Small intestine (tissue), 7 donors: ENCODE measurements at regions not wholly inside any gene's neighbourhood (a gene's known extent, or its start where the extent isn't known, plus 50 kb on each side); places are given as distances from the start of the nearest gene placed in this dataset.
A peak's percentile ranks its signal among the peaks of the same experiment; 100 is the strongest.

Source experiments
- DNase-seq, 2 donors: peaks; one replicate each; pipeline versions ENCODE4 v3.0.0 to v3.0.0-alpha.2; 2013
- FAIRE-seq: peaks from 2 replicates; lab custom pipeline; 2012; peaks lifted over from hg19 to GRCh38; lab: Jason Lieb, UNC
- H3K27ac ChIP-seq, 3 donors: one replicate each; pipeline ENCODE4 v1.5.1; 2013; ENCODE audit warnings: low read length in 2 of 3, mild to moderate bottlenecking in 2 of 3, control low read depth in 1 of 3, inconsistent platforms in 1 of 3, low read depth in 1 of 3, moderate library complexity in 1 of 3
- H3K27me3 ChIP-seq, 3 donors: one replicate each; pipeline ENCODE4 v1.6.1; 2013; ENCODE audit warnings: low read length in 3 of 3, inconsistent platforms in 1 of 3; ENCODE audit not compliant: control insufficient read depth in 3 of 3, insufficient read depth in 3 of 3
- H3K36me3 ChIP-seq, 3 donors: one replicate each; pipeline ENCODE4 v1.6.1; 2013; ENCODE audit warnings: low read length in 3 of 3, inconsistent platforms in 1 of 3, low read depth in 1 of 3, mild to moderate bottlenecking in 1 of 3, moderate library complexity in 1 of 3; ENCODE audit not compliant: control insufficient read depth in 3 of 3, insufficient read depth in 2 of 3
- H3K4me1 ChIP-seq, 3 donors: one replicate each; pipeline ENCODE4 v1.6.1; 2013; ENCODE audit warnings: low read length in 2 of 3, inconsistent platforms in 1 of 3, low read depth in 1 of 3, mild to moderate bottlenecking in 1 of 3, moderate library complexity in 1 of 3; ENCODE audit not compliant: control insufficient read depth in 3 of 3, insufficient read depth in 2 of 3
- H3K4me3 ChIP-seq, 3 donors: one replicate each; pipeline ENCODE4 v1.5.1; 2013; ENCODE audit warnings: low read length in 3 of 3, control low read depth in 1 of 3, inconsistent platforms in 1 of 3, low read depth in 1 of 3, mild to moderate bottlenecking in 1 of 3, moderate library complexity in 1 of 3
- H3K9me3 ChIP-seq, 2 donors: one replicate each; pipeline ENCODE4 v1.6.1; 2013; ENCODE audit warnings: low read depth in 1 of 2, low read length in 1 of 2; ENCODE audit not compliant: control insufficient read depth in 2 of 2, insufficient read depth in 1 of 2
- WGBS, 3 donors: extraction: QIAGEN DNeasy Blood & Tissue Kit; methylation state at CpG; one replicate each; pipeline ENCODE4 v1.1.7; 2013; 5-methylcytosine and 5-hydroxymethylcytosine counted together
- donor health status: healthy with polysubstance abuse.
- donor health status: control.
- donor health status: control.
- donor health status: Bipolar disorder and iron deficiency.
- donor health status: healthy.

- Histone ChIP-seq H3K4me3 (no peak overlapping the region), H3K27me3 (no peaks in the 10 kb centered on the region), H3K36me3 (no peaks in the 10 kb centered on the region), H3K9me3 (no peaks in the 10 kb centered on the region), H3K27ac (no peak overlapping the region), H3K4me1 (no peaks in the 10 kb centered on the region)
- FAIRE-seq, result no peak
- DNase-seq, result peak in 1 of 2 donors; percentile 12
Measured at GRCh38 chr16:64654178-64654577, 467.7 kb downstream of the CDH11 start.

GRCh38 chr16:64648282-64648681 is 473.6 kb downstream of the CDH11 start:
- FAIRE-seq (no peak), DNase-seq (no peak)
- Histone ChIP-seq H3K27ac (no peak overlapping the region), H3K9me3 (peaks cover 0 to 7% of the 10 kb centered on the region in 2 donors), H3K4me3 (no peak overlapping the region), H3K36me3 (no peaks in the 10 kb centered on the region), H3K27me3 (no peaks in the 10 kb centered on the region), H3K4me1 (no peaks in the 10 kb centered on the region)
- WGBS, 3 donors, result 61 to 72% (median 69%) methylated on average over 3 of the region's 3 CpGs

- Histone ChIP-seq H3K36me3 (no peaks in the 10 kb centered on the region), H3K9me3 (no peaks in the 10 kb centered on the region), H3K27ac (no peak overlapping the region), H3K27me3 (no peaks in the 10 kb centered on the region), H3K4me3 (no peak overlapping the region), H3K4me1 (no peaks in the 10 kb centered on the region)
- WGBS, 3 donors, result 92 to 97% (median 94%) methylated on average over 3 of the region's 3 CpGs
- FAIRE-seq (no peak), DNase-seq (no peak)
Measured at GRCh38 chr16:64641343-64641742, 480.5 kb downstream of the CDH11 start.

GRCh38 chr16:64638766-64639165 is 483.1 kb downstream of the CDH11 start:
- H3K4me3 ChIP-seq, result no peak overlapping the region

GRCh38 chr16:64629622-64630021 is 492.2 kb downstream of the CDH11 start:
- Histone ChIP-seq H3K9me3 (peaks cover 2 to 9% of the 10 kb centered on the region in 2 donors), H3K4me1 (no peaks in the 10 kb centered on the region), H3K36me3 (no peaks in the 10 kb centered on the region), H3K4me3 (no peak overlapping the region), H3K27me3 (no peaks in the 10 kb centered on the region), H3K27ac (no peak overlapping the region)
- DNase-seq (no peak), FAIRE-seq (no peak)
- WGBS, 3 donors, result 58 to 74% (median 67%) methylated on average over 2 of the region's 2 CpGs

More at GRCh38 chr16:64638766-64639165, 483.1 kb downstream of the CDH11 start:
- FAIRE-seq (no peak), DNase-seq (no peak)
- Histone ChIP-seq H3K9me3 (no peaks in the 10 kb centered on the region), H3K27ac (no peak overlapping the region), H3K4me1 (no peaks in the 10 kb centered on the region), H3K27me3 (no peaks in the 10 kb centered on the region), H3K36me3 (no peaks in the 10 kb centered on the region)
- 88 to 93% (median 90%) methylated on average over 2 of the region's 2 CpGs for WGBS, 3 donors

GRCh38 chr16:64627781-64628180 is 494.1 kb downstream of the CDH11 start:
- no peak for FAIRE-seq

GRCh38 chr16:64627288-64627687 is 494.6 kb downstream of the CDH11 start:
- no peaks in the 10 kb centered on the region for H3K36me3 ChIP-seq
- no peak overlapping the region for H3K4me3 ChIP-seq
- no peak for FAIRE-seq
- H3K9me3 ChIP-seq, result peaks cover 2 to 9% of the 10 kb centered on the region in 2 donors
- no peak for DNase-seq
- H3K4me1 ChIP-seq, result no peaks in the 10 kb centered on the region
- no peaks in the 10 kb centered on the region for H3K27me3 ChIP-seq
- no peak overlapping the region for H3K27ac ChIP-seq
- 62 to 78% (median 73%) methylated on average over 4 of the region's 4 CpGs for WGBS, 3 donors

More at GRCh38 chr16:64627781-64628180, 494.1 kb downstream of the CDH11 start:
- Histone ChIP-seq H3K4me1 (no peaks in the 10 kb centered on the region), H3K4me3 (no peak overlapping the region), H3K27me3 (no peaks in the 10 kb centered on the region), H3K36me3 (no peaks in the 10 kb centered on the region), H3K9me3 (peaks cover 2 to 9% of the 10 kb centered on the region in 2 donors), H3K27ac (no peak overlapping the region)
- DNase-seq, result no peak
- 69 to 78% (median 76%) methylated on average over 7 of the region's 7 CpGs for WGBS, 3 donors

GRCh38 chr16:64626776-64627175 is 495.1 kb downstream of the CDH11 start:
- Histone ChIP-seq H3K27me3 (no peaks in the 10 kb centered on the region), H3K4me1 (no peaks in the 10 kb centered on the region), H3K27ac (no peak overlapping the region), H3K9me3 (peaks cover 2 to 9% of the 10 kb centered on the region in 2 donors), H3K4me3 (no peak overlapping the region), H3K36me3 (no peaks in the 10 kb centered on the region)
- 90 to 98% (median 96%) methylated on average over 2 of the region's 2 CpGs for WGBS, 3 donors
- no peak for DNase-seq
- FAIRE-seq, result no peak

- Histone ChIP-seq H3K4me3 (no peak overlapping the region), H3K9me3 (peaks cover 0 to 6% of the 10 kb centered on the region in 2 donors), H3K4me1 (no peaks in the 10 kb centered on the region), H3K27ac (no peak overlapping the region), H3K27me3 (no peaks in the 10 kb centered on the region), H3K36me3 (no peaks in the 10 kb centered on the region)
- WGBS, 3 donors, result 71 to 92% (median 72%) methylated on average over 1 of the region's 1 CpG
- FAIRE-seq (no peak), DNase-seq (no peak)
Measured at GRCh38 chr16:64621616-64622015, 500.2 kb downstream of the CDH11 start.
